VCaP (cell line): ENCODE measurements at regions not wholly inside any gene's neighbourhood (a gene's known extent, or its start where the extent isn't known, plus 50 kb on each side); places are given as distances from the start of the nearest gene placed in this dataset.
A peak's percentile ranks its signal among the peaks of the same experiment; 100 is the strongest.

ENCODE experiments used
- H3K27ac ChIP-seq: fragments of 450-650 bp; 2 replicates; pipeline ENCODE4 v1.5.1; 2017
- TF ChIP-seq, protein P1 (sequence below): fragments of 450-650 bp; conservative IDR thresholded peaks from 2 replicates; pipeline ENCODE4 v1.5.1; 2017; ENCODE audit warnings: mild to moderate bottlenecking, moderate library complexity

DNA sequence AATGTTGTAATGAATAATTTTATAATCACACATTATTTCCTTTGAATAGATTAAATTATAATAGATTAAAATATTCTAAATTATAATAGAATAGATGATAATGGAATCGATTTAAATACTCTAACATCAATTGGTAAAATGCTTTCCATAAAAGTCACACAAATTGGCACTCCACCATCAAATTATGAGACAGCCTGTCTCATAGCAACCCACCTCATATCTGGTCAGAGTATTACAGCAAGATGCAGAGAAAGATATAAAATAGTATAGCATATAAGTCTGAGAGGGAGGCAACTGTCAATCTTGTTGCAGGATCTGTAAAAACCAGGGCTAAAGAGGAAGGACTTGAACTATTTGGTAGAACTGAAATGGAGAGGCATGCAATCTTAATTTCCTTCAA lies 98.4 kb upstream of the NCKAP5 start:
- H3K27ac ChIP-seq: no peak overlapping the region
- TF ChIP-seq, protein P1, sequence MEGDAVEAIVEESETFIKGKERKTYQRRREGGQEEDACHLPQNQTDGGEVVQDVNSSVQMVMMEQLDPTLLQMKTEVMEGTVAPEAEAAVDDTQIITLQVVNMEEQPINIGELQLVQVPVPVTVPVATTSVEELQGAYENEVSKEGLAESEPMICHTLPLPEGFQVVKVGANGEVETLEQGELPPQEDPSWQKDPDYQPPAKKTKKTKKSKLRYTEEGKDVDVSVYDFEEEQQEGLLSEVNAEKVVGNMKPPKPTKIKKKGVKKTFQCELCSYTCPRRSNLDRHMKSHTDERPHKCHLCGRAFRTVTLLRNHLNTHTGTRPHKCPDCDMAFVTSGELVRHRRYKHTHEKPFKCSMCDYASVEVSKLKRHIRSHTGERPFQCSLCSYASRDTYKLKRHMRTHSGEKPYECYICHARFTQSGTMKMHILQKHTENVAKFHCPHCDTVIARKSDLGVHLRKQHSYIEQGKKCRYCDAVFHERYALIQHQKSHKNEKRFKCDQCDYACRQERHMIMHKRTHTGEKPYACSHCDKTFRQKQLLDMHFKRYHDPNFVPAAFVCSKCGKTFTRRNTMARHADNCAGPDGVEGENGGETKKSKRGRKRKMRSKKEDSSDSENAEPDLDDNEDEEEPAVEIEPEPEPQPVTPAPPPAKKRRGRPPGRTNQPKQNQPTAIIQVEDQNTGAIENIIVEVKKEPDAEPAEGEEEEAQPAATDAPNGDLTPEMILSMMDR: no peak

DNA sequence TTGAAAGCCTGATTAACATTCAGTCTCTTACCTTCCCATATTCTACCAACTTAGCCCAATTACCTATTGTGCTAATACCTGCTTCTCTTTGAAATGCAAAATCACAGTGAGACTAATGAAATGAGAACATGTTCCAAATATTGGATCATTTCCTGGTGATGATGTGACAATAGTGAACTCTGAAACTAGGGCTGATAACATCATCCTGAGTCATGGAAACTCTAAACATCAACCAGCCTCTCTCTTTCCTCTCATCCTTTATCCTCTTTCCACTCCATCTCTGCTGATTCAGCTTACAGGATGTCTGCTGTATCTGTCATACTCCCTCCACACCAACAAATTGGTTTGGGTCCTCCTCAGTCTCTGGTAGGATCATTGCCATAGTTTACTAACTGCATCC lies 98.8 kb upstream of the NCKAP5 start:
- TF ChIP-seq, protein P1: no peak
- H3K27ac ChIP-seq: no peak overlapping the region

DNA sequence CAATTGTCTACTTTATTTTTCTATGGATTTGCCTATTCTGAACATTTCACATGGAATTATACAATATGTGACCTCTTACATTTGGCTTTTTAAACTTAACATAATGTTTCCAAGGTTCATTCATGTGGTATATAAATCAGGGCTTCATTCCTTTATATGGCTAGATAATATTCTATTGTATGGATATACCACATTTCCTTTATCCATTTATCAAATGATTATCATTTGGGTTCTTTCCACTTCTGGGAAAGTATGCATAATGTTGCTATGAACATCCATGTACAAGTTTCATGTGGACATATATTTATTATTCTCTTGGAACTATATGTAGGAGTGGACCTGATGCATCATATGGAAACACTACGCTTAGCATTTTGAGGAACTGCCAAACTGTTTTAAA lies 99.7 kb upstream of the NCKAP5 start:
- TF ChIP-seq, protein P1: no peak
- H3K27ac ChIP-seq: no peak overlapping the region

DNA sequence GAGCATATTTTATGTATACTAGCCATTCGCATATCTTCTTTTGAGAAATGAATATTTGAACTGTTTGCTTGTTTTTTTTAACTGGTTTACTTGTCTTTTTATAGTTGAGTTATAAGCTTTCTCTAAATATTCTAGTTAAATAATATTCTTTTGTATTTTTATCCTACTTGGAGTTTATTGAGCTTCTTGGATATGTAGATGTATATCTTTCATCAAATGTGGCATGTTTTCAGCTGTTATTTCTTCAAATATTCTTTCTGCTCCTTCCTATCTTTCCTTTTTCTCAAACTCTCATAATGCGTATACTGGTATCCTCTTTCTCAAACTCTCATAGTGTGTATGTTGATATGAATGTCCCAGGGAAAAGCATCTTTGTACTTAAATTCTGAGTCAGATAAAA lies 100.3 kb upstream of the NCKAP5 start:
- TF ChIP-seq, protein P1: no peak
- H3K27ac ChIP-seq: no peak overlapping the region

DNA sequence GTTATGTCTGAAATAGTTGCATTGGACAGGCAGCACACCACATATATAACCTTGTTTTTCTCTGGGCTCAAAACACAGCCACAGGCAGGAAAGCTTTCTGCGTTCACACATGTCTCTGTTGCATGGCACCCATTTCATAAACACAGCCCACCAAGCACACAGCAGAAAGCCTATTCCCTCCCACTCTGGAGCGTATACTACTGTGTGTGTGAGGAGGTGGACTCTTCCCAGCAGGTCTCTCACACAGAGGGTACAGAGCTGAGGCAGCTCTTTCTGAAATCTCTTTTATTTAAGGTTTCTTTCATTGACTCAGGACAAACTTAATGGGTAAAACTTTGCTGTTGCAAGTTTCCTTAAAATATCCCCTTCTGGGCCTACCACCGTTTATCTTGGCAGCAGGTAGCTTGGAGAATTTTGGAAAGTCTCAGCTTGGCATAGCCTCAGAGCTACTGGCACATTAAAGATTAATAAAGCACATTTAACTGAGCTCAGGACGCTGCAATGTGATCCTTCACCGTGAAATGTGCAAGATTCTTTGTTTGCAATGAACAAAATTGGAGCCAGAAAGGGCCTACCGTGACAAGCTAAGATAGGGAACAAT lies 105.1 kb upstream of the NCKAP5 start:
- peak overlapping the region; percentile 94 for H3K27ac ChIP-seq
- TF ChIP-seq, protein P1: no peak

DNA sequence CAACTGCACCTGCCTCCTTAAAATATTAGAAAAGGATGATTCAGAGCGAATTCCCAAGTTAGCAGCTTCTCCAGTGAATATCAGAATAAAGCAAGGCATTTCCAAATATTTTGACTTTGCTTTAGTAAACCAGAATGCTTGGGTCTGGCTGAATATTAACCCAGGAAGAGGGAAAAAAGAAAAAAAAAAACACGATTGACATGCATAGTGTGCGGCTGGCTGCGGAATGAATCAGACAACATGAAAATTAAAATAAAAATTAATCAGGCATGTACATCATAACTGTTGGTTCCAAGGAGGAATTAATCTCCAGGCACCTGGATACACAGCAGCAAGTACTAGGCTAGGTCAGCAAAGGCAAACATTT lies 105.8 kb upstream of the NCKAP5 start:
- TF ChIP-seq, protein P1: no peak
- peak overlapping the region; percentile 94 for H3K27ac ChIP-seq

DNA sequence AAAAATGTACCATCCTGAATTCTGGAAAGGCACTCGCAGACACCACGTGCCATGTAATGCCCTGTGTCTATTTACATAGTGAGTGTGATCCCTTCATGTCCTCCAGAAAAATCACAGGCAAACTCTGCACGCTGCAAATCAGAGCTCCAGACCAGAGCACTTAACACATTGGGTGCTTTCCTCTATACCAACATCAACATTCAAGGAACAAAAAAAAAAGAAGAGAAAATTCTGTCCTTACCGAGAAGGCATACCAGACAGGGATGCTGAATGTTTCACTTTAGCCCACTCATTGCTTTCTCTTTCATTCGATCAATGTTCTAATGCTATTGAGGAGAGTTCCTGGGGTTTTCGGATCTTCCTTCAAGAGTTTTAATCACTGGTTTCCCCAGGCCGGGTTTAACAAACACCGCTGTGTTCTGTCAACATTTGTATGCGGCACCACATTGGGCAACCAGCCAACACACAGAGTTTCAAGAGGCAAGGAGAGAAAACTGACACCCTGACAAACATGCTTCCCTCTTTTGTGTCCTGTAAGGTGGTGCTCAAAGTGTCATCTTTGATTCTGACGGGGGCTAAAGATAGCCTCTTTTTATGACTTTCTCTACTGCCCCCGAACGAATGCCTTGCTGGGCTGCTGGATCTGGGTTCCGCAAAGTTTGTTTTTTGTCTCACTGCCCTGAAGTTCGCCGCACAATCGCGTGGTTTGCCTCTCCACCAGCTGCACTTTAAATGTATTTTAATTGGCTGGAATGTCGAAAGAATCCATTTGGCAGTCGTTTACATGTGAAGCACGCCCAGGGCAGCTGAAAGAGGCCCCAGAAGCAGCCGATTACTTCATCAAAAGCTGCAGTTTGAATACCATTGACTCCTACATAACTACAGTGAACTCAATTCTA lies 106.4 kb upstream of the NCKAP5 start:
- peak overlapping the region; percentile 94 for H3K27ac ChIP-seq
- TF ChIP-seq, protein P1: no peak
